Neutrophil (primary cell): ENCODE measurements at regions not wholly inside any gene's neighbourhood (a gene's known extent, or its start where the extent isn't known, plus 50 kb on each side); places are given as distances from the start of the nearest gene placed in this dataset.

Experiments used
- H3K27ac ChIP-seq: fragments of 200-600 bp; sonication (generic); 2 replicates; pipeline ENCODE4 v1.5.1; 2016; ENCODE audit warnings: mild to moderate bottlenecking, moderate library complexity
- H3K27me3 ChIP-seq: fragments of 200-600 bp; sonication (generic); 2 replicates; pipeline ENCODE4 v1.6.0; 2016; ENCODE audit warnings: mild to moderate bottlenecking
- H3K36me3 ChIP-seq: fragments of 200-600 bp; sonication (generic); 2 replicates; pipeline ENCODE4 v1.5.1; 2017
- H3K4me1 ChIP-seq, 2 experiments: fragments of 200-600 bp in 1 of 2; sonication (generic) in 1 of 2; 1 replicate in 1 of 2; 2 replicates in 1 of 2; pipeline versions ENCODE4 v1.5.1 to v1.6.1; 2013 to 2016; ENCODE audit warnings: low read depth in 1 of 2, low read length in 1 of 2, mild to moderate bottlenecking in 1 of 2, moderate library complexity in 1 of 2; ENCODE audit not compliant: control insufficient read depth in 1 of 2, insufficient read depth in 1 of 2
- H3K4me3 ChIP-seq, 2 experiments: fragments of 200-600 bp in 1 of 2; sonication (generic) in 1 of 2; 1 replicate in 1 of 2; 2 replicates in 1 of 2; pipeline ENCODE4 v1.5.1; 2013 to 2016; ENCODE audit warnings: low read depth in 1 of 2, low read length in 1 of 2, mild to moderate bottlenecking in 1 of 2, moderate library complexity in 1 of 2
- H3K9me3 ChIP-seq: fragments of 200-600 bp; sonication (generic); 2 replicates; pipeline ENCODE4 v1.5.1; 2016
- CTCF ChIP-seq: fragments of 200-600 bp; sonication (generic); IDR thresholded peaks from 2 replicates; pipeline ENCODE4 v1.5.1; 2016; ENCODE audit warnings: antibody characterized with exemption

- H3K27me3 ChIP-seq = no peaks in the 10 kb centered on the region
- no peak for TF ChIP-seq CTCF
- peaks cover 11% of the 10 kb centered on the region in 2 experiments for H3K4me1 ChIP-seq
- H3K4me3 ChIP-seq = no peak overlapping the region
- H3K27ac ChIP-seq = no peak overlapping the region
- no peaks in the 10 kb centered on the region for H3K9me3 ChIP-seq
- no peaks in the 10 kb centered on the region for H3K36me3 ChIP-seq
These were observed 1129.1 kb downstream of the BRD1 start for GRCh38 chr22:48698618-48699017.

- no peaks in the 10 kb centered on the region for H3K27me3 ChIP-seq
- no peak overlapping the region for H3K27ac ChIP-seq
- no peaks in the 10 kb centered on the region for H3K9me3 ChIP-seq
- H3K4me3 ChIP-seq = no peak overlapping the region
- no peak for TF ChIP-seq CTCF
- H3K4me1 ChIP-seq = peaks cover 9% of the 10 kb centered on the region in 2 experiments
- H3K36me3 ChIP-seq = no peaks in the 10 kb centered on the region
These were observed 1129.9 kb downstream of the BRD1 start for GRCh38 chr22:48697694-48698276.

- no peaks in the 10 kb centered on the region for H3K36me3 ChIP-seq
- H3K4me1 ChIP-seq = peaks cover 3% of the 10 kb centered on the region in 2 experiments
- no peak for TF ChIP-seq CTCF
- no peaks in the 10 kb centered on the region for H3K27me3 ChIP-seq
- no peak overlapping the region for H3K27ac ChIP-seq
- no peak overlapping the region for H3K4me3 ChIP-seq
- no peaks in the 10 kb centered on the region for H3K9me3 ChIP-seq
These were observed 1130.5 kb downstream of the BRD1 start for GRCh38 chr22:48697223-48697622.

GRCh38 chr22:48696371-48696770, 1131.3 kb downstream of the BRD1 start:
- no peaks in the 10 kb centered on the region for H3K36me3 ChIP-seq
- no peaks in the 10 kb centered on the region for H3K4me1 ChIP-seq
- H3K27ac ChIP-seq = no peak overlapping the region
- no peak for TF ChIP-seq CTCF
- no peak overlapping the region for H3K4me3 ChIP-seq
- no peaks in the 10 kb centered on the region for H3K9me3 ChIP-seq
- no peaks in the 10 kb centered on the region for H3K27me3 ChIP-seq

- no peaks in the 10 kb centered on the region for H3K4me1 ChIP-seq
- no peaks in the 10 kb centered on the region for H3K27me3 ChIP-seq
- no peak overlapping the region for H3K27ac ChIP-seq
- H3K4me3 ChIP-seq = no peak overlapping the region
- no peak for TF ChIP-seq CTCF
- no peaks in the 10 kb centered on the region for H3K36me3 ChIP-seq
- H3K9me3 ChIP-seq = no peaks in the 10 kb centered on the region
These were observed 1131.9 kb downstream of the BRD1 start for GRCh38 chr22:48695731-48696305.
